ENCODE measurements at regions not wholly inside any gene's neighbourhood (a gene's known extent, or its start where the extent isn't known, plus 50 kb on each side); places are given as distances from the start of the nearest gene placed in this dataset.

DNA sequence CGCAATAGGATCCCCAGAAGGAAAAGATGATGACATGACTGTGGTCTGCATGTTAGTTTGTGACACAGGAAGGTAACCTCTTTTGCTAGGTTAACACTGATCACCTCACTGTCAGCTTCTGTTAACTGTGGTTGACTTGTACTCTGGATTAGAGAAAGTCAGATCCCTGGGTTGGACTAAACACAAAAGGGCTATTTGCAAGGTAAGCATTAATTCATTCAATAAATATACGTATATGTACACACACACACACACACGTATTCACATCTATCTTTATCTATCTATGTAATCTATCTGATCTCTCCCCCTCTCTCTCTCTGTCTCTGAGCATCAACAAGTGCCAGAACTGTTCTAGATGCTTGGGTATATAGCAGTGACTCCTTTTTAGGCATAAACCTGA is 136.1 kb upstream of the SNX19 start:
- TF ChIP-seq, protein P1, sequence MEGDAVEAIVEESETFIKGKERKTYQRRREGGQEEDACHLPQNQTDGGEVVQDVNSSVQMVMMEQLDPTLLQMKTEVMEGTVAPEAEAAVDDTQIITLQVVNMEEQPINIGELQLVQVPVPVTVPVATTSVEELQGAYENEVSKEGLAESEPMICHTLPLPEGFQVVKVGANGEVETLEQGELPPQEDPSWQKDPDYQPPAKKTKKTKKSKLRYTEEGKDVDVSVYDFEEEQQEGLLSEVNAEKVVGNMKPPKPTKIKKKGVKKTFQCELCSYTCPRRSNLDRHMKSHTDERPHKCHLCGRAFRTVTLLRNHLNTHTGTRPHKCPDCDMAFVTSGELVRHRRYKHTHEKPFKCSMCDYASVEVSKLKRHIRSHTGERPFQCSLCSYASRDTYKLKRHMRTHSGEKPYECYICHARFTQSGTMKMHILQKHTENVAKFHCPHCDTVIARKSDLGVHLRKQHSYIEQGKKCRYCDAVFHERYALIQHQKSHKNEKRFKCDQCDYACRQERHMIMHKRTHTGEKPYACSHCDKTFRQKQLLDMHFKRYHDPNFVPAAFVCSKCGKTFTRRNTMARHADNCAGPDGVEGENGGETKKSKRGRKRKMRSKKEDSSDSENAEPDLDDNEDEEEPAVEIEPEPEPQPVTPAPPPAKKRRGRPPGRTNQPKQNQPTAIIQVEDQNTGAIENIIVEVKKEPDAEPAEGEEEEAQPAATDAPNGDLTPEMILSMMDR (IDR thresholded peaks at IDR 0.05) = no peak
- no peak for TF ChIP-seq POLR2A (IDR thresholded peaks at IDR 0.05; ENCODE audit: low read depth)
